Ovary (tissue), 7 donors: ENCODE measurements at regions not wholly inside any gene's neighbourhood (a gene's known extent, or its start where the extent isn't known, plus 50 kb on each side); places are given as distances from the start of the nearest gene placed in this dataset.

Experiments used
- DNase-seq, 5 donors: peaks; one replicate each; pipeline ENCODE4 v3.0.0-alpha.2; 2019 to 2020
- H3K27ac ChIP-seq, 2 donors: fragments of 200-600 bp; one replicate each; pipeline versions ENCODE4 v1.5.1 to v1.8.0; 2019 to 2022
- H3K27me3 ChIP-seq: fragments of 200-600 bp; one replicate; pipeline ENCODE4 v1.8.0; 2022
- H3K36me3 ChIP-seq: fragments of 200-600 bp; sonication (generic); one replicate; pipeline ENCODE4 v1.5.1; 2019
- H3K4me1 ChIP-seq: one replicate; pipeline ENCODE4 v1.8.1; 2013; ENCODE audit warnings: mild to moderate bottlenecking, moderate library complexity; ENCODE audit not compliant: insufficient read depth
- H3K4me3 ChIP-seq: fragments of 200-600 bp; sonication (generic); one replicate; pipeline ENCODE4 v1.5.1; 2017
- H3K9me3 ChIP-seq, 2 donors: fragments of 200-600 bp in 1 of 2; sonication (generic) in 1 of 2; one replicate each; pipeline versions ENCODE4 v1.5.1 to v1.8.1; 2013 to 2019; ENCODE audit warnings: mild to moderate bottlenecking in 1 of 2, moderate library complexity in 1 of 2
- CTCF ChIP-seq, 3 donors: fragments of 450-650 bp in 2 of 3; fragments of 200-600 bp in 1 of 3; IDR thresholded peaks; one replicate each; pipeline versions ENCODE4 v1.5.1 to v1.8.0; 2016 to 2022; ENCODE audit warnings: antibody characterized with exemption in 3 of 3, mild to moderate bottlenecking in 1 of 3
- EP300 ChIP-seq: sonication (generic); formaldehyde crosslinking; IDR thresholded peaks from one replicate; pipeline ENCODE4 v1.6.1; 2017; ENCODE audit warnings: antibody characterized with exemption
- POLR2A ChIP-seq: fragments of 450-650 bp; IDR thresholded peaks from one replicate; pipeline ENCODE4 v1.6.1; 2017; ENCODE audit warnings: antibody characterized with exemption, mild to moderate bottlenecking, moderate library complexity
- WGBS, 3 donors: extraction: QIAGEN DNeasy Blood & Tissue Kit in 1 of 3; methylation state at CpG; one replicate each; pipeline versions ENCODE4 v1.1.5 to v1.1.7; 2013 to 2017; 5-methylcytosine and 5-hydroxymethylcytosine counted together
- intact Hi-C, 4 donors: fragments of 100-400 bp; cut with DNase I; formaldehyde crosslinking; loops; one replicate each; pipeline versions ENCODE4 v1.11.0 to v1.15.1; 2022 to 2023
- donor health status: DM: no; HTN: no; CAD: no; lungs with moderate emphysema.
- donor health status: DM: no; HTN: no; CAD: no.
- donor health status: Bipolar disorder and iron deficiency.
- donor health status: DM: no; HTN: no; CAD: no.
- donor health status: DM: yes; HTN: yes; CAD: no.

GRCh38 chr14:87805315-87805723, 187.7 kb downstream of the GALC start:
- H3K27ac ChIP-seq, result no peak overlapping the region

GRCh38 chr14:87800216-87800615, 192.8 kb downstream of the GALC start:
- no peak overlapping the region for H3K4me3 ChIP-seq

More at GRCh38 chr14:87805315-87805723, 187.7 kb downstream of the GALC start:
- intact Hi-C loops, result no loop called here
- DNase-seq, result no peak
- WGBS, 3 donors, result 17 to 29% (median 28%) methylated on average over 4 of the region's 4 CpGs
- Histone ChIP-seq H3K4me3 (no peak overlapping the region), H3K36me3 (no peaks in the 10 kb centered on the region), H3K9me3 (no peaks in the 10 kb centered on the region), H3K4me1 (peaks cover 3% of the 10 kb centered on the region), H3K27me3 (no peaks in the 10 kb centered on the region)
- TF ChIP-seq CTCF (IDR thresholded peaks at IDR 0.05) (no peak), EP300 (no peak), POLR2A (no peak)

GRCh38 chr14:87799400-87799799, 193.6 kb downstream of the GALC start:
- WGBS, 3 donors, result 85 to 95% (median 94%) methylated on average over 3 of the region's 3 CpGs
- Histone ChIP-seq H3K36me3 (no peaks in the 10 kb centered on the region), H3K27ac (no peak overlapping the region), H3K9me3 (no peaks in the 10 kb centered on the region), H3K4me3 (no peak overlapping the region), H3K27me3 (no peaks in the 10 kb centered on the region), H3K4me1 (no peaks in the 10 kb centered on the region)
- intact Hi-C loops, result no loop called here
- DNase-seq, result no peak
- no peak for TF ChIP-seq CTCF (IDR thresholded peaks at IDR 0.05)
- no peak for TF ChIP-seq EP300
- TF ChIP-seq POLR2A, result no peak

More at GRCh38 chr14:87800216-87800615, 192.8 kb downstream of the GALC start:
- TF ChIP-seq CTCF (IDR thresholded peaks at IDR 0.05), result no peak
- TF ChIP-seq EP300, result no peak
- TF ChIP-seq POLR2A, result no peak
- H3K36me3 ChIP-seq, result no peaks in the 10 kb centered on the region
- no peaks in the 10 kb centered on the region for H3K4me1 ChIP-seq
- H3K9me3 ChIP-seq, result no peaks in the 10 kb centered on the region
- DNase-seq, result no peak
- intact Hi-C loops, result no loop called here
- H3K27me3 ChIP-seq, result no peaks in the 10 kb centered on the region
- no peak overlapping the region for H3K27ac ChIP-seq

GRCh38 chr14:87797001-87797400, 196.0 kb downstream of the GALC start:
- H3K9me3 ChIP-seq, result no peaks in the 10 kb centered on the region
- no peak overlapping the region for H3K4me3 ChIP-seq
- 68 to 81% (median 72%) methylated on average over 7 of the region's 7 CpGs for WGBS, 3 donors
- TF ChIP-seq EP300 (no peak), POLR2A (no peak), CTCF (IDR thresholded peaks at IDR 0.05) (no peak)
- intact Hi-C loops, result no loop called here
- H3K4me1 ChIP-seq, result no peaks in the 10 kb centered on the region
- no peak overlapping the region for H3K27ac ChIP-seq
- H3K27me3 ChIP-seq, result no peaks in the 10 kb centered on the region
- H3K36me3 ChIP-seq, result no peaks in the 10 kb centered on the region
- no peak for DNase-seq

- 68 to 75% (median 75%) methylated on average over 2 of the region's 2 CpGs for WGBS, 3 donors
Observed at GRCh38 chr14:87794561-87794960, 198.4 kb downstream of the GALC start.

More at GRCh38 chr14:87794561-87794960, 198.4 kb downstream of the GALC start:
- DNase-seq, result no peak
- H3K9me3 ChIP-seq, result no peaks in the 10 kb centered on the region
- no peaks in the 10 kb centered on the region for H3K27me3 ChIP-seq
- H3K4me3 ChIP-seq, result no peak overlapping the region
- TF ChIP-seq EP300 (no peak), CTCF (IDR thresholded peaks at IDR 0.05) (no peak), POLR2A (no peak)
- no peaks in the 10 kb centered on the region for H3K36me3 ChIP-seq
- intact Hi-C loops, result no loop called here
- no peaks in the 10 kb centered on the region for H3K4me1 ChIP-seq
- H3K27ac ChIP-seq, result no peak overlapping the region
